ENCODE measurements at regions not wholly inside any gene's neighbourhood (a gene's known extent, or its start where the extent isn't known, plus 50 kb on each side); places are given as distances from the start of the nearest gene placed in this dataset.

- TF ChIP-seq, protein P1, sequence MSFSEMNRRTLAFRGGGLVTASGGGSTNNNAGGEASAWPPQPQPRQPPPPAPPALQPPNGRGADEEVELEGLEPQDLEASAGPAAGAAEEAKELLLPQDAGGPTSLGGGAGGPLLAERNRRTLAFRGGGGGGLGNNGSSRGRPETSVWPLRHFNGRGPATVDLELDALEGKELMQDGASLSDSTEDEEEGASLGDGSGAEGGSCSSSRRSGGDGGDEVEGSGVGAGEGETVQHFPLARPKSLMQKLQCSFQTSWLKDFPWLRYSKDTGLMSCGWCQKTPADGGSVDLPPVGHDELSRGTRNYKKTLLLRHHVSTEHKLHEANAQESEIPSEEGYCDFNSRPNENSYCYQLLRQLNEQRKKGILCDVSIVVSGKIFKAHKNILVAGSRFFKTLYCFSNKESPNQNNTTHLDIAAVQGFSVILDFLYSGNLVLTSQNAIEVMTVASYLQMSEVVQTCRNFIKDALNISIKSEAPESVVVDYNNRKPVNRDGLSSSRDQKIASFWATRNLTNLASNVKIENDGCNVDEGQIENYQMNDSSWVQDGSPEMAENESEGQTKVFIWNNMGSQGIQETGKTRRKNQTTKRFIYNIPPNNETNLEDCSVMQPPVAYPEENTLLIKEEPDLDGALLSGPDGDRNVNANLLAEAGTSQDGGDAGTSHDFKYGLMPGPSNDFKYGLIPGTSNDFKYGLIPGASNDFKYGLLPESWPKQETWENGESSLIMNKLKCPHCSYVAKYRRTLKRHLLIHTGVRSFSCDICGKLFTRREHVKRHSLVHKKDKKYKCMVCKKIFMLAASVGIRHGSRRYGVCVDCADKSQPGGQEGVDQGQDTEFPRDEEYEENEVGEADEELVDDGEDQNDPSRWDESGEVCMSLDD (tag by site-specific recombination; IDR thresholded peaks at IDR 0.05), result no peak
- TF ChIP-seq ZBTB8A (tag by site-specific recombination; IDR thresholded peaks at IDR 0.05) (no peak), HIC1 (tag by site-specific recombination; IDR thresholded peaks at IDR 0.05) (no peak), ZIC2 (tag by site-specific recombination; IDR thresholded peaks at IDR 0.05) (no peak), ZBTB48 (tag by site-specific recombination; IDR thresholded peaks at IDR 0.05) (no peak)
Measured at GRCh38 chr5:130693509-130693908, 471.5 kb downstream of the HINT1 start (continued).

- ChIA-PET POLR2A (no interaction called here), CTCF (no interaction called here)
- Histone ChIP-seq H3K36me3 (ENCODE audit: control insufficient read depth in 2 of 2, insufficient read depth in 1 of 2, low read length in 2 of 2) (no peaks in the 10 kb centered on the region), H3K4me1 (ENCODE audit: control insufficient read depth, insufficient read depth, low read length) (peaks cover 14% of the 10 kb centered on the region), H3K9me3 (ENCODE audit: control insufficient read depth, insufficient read depth, low read depth, low read length) (no peaks in the 10 kb centered on the region), H3K4me3 (ENCODE audit: low read depth, low read length) (no peak overlapping the region), H3K27ac (ENCODE audit: extremely low read depth, low read depth, low read length) (no peak overlapping the region)
- no peak for TF ChIP-seq GLI4 (tag by site-specific recombination; IDR thresholded peaks at IDR 0.05)
- TF ChIP-seq ZNF473 (tag by site-specific recombination; IDR thresholded peaks at IDR 0.05), result no peak
- TF ChIP-seq SCRT2 (tag by site-specific recombination; IDR thresholded peaks at IDR 0.05), result no peak
- no peak for TF ChIP-seq ZNF398 (tag by site-specific recombination; IDR thresholded peaks at IDR 0.05)
- TF ChIP-seq ZNF629 (tag by site-specific recombination; IDR thresholded peaks at IDR 0.05), result no peak
- no peak for TF ChIP-seq BCL11B (tag by site-specific recombination; IDR thresholded peaks at IDR 0.05; ENCODE audit: low read depth)
- TF ChIP-seq ZFHX2 (tag by site-specific recombination; conservative IDR thresholded peaks at IDR 0.05), result no peak
- no peak for TF ChIP-seq ZNF701 (tag by site-specific recombination; IDR thresholded peaks at IDR 0.05)
- TF ChIP-seq, protein P2, sequence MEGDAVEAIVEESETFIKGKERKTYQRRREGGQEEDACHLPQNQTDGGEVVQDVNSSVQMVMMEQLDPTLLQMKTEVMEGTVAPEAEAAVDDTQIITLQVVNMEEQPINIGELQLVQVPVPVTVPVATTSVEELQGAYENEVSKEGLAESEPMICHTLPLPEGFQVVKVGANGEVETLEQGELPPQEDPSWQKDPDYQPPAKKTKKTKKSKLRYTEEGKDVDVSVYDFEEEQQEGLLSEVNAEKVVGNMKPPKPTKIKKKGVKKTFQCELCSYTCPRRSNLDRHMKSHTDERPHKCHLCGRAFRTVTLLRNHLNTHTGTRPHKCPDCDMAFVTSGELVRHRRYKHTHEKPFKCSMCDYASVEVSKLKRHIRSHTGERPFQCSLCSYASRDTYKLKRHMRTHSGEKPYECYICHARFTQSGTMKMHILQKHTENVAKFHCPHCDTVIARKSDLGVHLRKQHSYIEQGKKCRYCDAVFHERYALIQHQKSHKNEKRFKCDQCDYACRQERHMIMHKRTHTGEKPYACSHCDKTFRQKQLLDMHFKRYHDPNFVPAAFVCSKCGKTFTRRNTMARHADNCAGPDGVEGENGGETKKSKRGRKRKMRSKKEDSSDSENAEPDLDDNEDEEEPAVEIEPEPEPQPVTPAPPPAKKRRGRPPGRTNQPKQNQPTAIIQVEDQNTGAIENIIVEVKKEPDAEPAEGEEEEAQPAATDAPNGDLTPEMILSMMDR (tag by site-specific recombination; IDR thresholded peaks at IDR 0.05), result no peak
- TF ChIP-seq KLF8 (tag by site-specific recombination; IDR thresholded peaks at IDR 0.05), result 0 out of 2 replicates have a peak, but pooled peaks have one; percentile 31
- TF ChIP-seq BCL11A (tag by site-specific recombination; IDR thresholded peaks at IDR 0.05; ENCODE audit: low read depth), result no peak
- TF ChIP-seq, protein P3, sequence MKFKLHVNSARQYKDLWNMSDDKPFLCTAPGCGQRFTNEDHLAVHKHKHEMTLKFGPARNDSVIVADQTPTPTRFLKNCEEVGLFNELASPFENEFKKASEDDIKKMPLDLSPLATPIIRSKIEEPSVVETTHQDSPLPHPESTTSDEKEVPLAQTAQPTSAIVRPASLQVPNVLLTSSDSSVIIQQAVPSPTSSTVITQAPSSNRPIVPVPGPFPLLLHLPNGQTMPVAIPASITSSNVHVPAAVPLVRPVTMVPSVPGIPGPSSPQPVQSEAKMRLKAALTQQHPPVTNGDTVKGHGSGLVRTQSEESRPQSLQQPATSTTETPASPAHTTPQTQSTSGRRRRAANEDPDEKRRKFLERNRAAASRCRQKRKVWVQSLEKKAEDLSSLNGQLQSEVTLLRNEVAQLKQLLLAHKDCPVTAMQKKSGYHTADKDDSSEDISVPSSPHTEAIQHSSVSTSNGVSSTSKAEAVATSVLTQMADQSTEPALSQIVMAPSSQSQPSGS (tag by site-specific recombination; IDR thresholded peaks at IDR 0.05; ENCODE audit: low read depth), result no peak
- TF ChIP-seq SP2 (tag by site-specific recombination; IDR thresholded peaks at IDR 0.05), result no peak
- TF ChIP-seq HOXA7 (CRISPR knock-in tag; IDR thresholded peaks at IDR 0.05; ENCODE audit: borderline replicate concordance), result no peak
- peak; percentile 71; the same call in 1 of the 2 replicates for TF ChIP-seq TRIM28 (IDR thresholded peaks at IDR 0.05; ENCODE audit: borderline replicate concordance, low read length)
- TF ChIP-seq, protein P4, sequence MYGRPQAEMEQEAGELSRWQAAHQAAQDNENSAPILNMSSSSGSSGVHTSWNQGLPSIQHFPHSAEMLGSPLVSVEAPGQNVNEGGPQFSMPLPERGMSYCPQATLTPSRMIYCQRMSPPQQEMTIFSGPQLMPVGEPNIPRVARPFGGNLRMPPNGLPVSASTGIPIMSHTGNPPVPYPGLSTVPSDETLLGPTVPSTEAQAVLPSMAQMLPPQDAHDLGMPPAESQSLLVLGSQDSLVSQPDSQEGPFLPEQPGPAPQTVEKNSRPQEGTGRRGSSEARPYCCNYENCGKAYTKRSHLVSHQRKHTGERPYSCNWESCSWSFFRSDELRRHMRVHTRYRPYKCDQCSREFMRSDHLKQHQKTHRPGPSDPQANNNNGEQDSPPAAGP (tag by site-specific recombination; IDR thresholded peaks at IDR 0.05), result no peak
- TF ChIP-seq ZBTB20 (tag by site-specific recombination; IDR thresholded peaks at IDR 0.05), result no peak
- TF ChIP-seq ZNF791 (tag by site-specific recombination; IDR thresholded peaks at IDR 0.05), result no peak
- TF ChIP-seq HIC1 (tag by site-specific recombination; IDR thresholded peaks at IDR 0.05), result 0 out of 2 replicates have a peak, but pooled peaks have one; percentile 32
Measured at GRCh38 chr5:130692770-130693169, 472.3 kb downstream of the HINT1 start.
